Right cardiac atrium (tissue), 5 donors: ENCODE measurements at regions not wholly inside any gene's neighbourhood (a gene's known extent, or its start where the extent isn't known, plus 50 kb on each side); places are given as distances from the start of the nearest gene placed in this dataset.

Source experiments
- ATAC-seq, 2 donors: fragments of 200-7000 bp; cut with Tn5 transposase; one replicate each; pipeline versions ENCODE4 v1.8.0 to v1.9.1; 2020; ENCODE audit warnings: moderate library complexity in 2 of 2, mild to moderate bottlenecking in 1 of 2
- DNase-seq, 3 donors: peaks; one replicate each; pipeline ENCODE4 v3.0.0-alpha.2; 2020
- H3K27ac ChIP-seq: one replicate; pipeline ENCODE4 v1.5.1; 2013; ENCODE audit warnings: mild to moderate bottlenecking, low read length, control low read depth, moderate library complexity
- H3K27me3 ChIP-seq: one replicate; pipeline ENCODE4 v1.6.1; 2013; ENCODE audit not compliant: control insufficient read depth, insufficient read depth
- H3K4me1 ChIP-seq: one replicate; pipeline ENCODE4 v1.6.1; 2013; ENCODE audit warnings: low read length; ENCODE audit not compliant: control insufficient read depth, insufficient read depth
- H3K4me3 ChIP-seq: one replicate; pipeline ENCODE4 v1.5.1; 2013; ENCODE audit warnings: low read length, control low read depth
- H3K9me3 ChIP-seq: one replicate; pipeline ENCODE4 v1.6.1; 2013; ENCODE audit warnings: low read length; ENCODE audit not compliant: control insufficient read depth
- WGBS: extraction: QIAGEN DNeasy Blood & Tissue Kit; methylation state at CpG from one replicate; pipeline ENCODE4 v1.1.7; 2013; 5-methylcytosine and 5-hydroxymethylcytosine counted together
- intact Hi-C, 4 donors: fragments of 100-400 bp; cut with DNase I; formaldehyde crosslinking; loops; one replicate each; pipeline versions ENCODE4 v1.11.0 to v1.14.0; 2022 to 2023
- donor health status: healthy with polysubstance abuse.
- donor health status: DM: no; HTN: yes; CAD: no.
- donor health status: DM: no; HTN: no; CAD: no.
- donor health status: DM: no; HTN: yes; CAD: no; lungs with severe emphysema.
- donor health status: DM: yes; HTN: yes; CAD: no.

DNA sequence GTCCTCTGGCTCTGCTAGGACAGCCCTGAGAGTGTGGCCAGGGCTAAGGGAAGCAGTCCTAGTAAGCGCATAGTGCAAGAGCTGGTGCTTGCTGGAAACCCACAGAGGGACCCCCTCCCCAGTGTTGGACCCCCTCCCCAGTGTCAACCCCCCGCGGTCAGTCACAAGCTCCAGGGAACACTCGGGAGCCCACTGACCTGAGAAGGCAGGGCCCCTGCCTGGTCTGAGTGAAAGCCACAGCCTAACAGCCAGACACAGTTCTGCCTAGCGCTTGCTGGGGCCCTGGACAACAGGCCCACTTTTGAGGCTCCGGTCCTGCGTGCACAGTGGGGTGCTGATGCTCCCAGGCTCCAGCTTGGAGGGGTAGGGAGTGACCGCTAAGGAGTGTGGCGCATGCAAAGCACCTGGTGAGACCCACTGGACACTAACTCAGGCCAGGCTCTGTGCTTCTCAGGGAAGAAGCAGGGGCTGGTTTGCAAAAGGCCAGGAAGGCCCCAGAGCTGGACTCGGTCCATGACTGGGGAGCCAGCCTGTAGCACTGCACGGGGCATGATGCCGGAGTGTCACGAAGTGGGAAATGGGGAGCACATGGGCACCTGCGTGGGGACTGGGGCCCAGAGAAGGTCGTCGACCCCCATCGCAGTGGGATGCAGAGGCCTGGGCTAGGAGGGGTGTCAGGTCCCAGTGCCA lies 175.8 kb upstream of the PPP2R2D start:
- no peak overlapping the region for H3K27ac ChIP-seq
- no peak overlapping the region for H3K4me3 ChIP-seq
- 89% methylated on average over 17 of the region's 17 CpGs for WGBS
- H3K4me1 ChIP-seq, result no peaks in the 10 kb centered on the region
- intact Hi-C loops, result no loop called here
- DNase-seq (no peak), ATAC-seq (peak in 1 of 2 donors; percentile 14)
- no peaks in the 10 kb centered on the region for H3K9me3 ChIP-seq
- no peaks in the 10 kb centered on the region for H3K27me3 ChIP-seq

DNA sequence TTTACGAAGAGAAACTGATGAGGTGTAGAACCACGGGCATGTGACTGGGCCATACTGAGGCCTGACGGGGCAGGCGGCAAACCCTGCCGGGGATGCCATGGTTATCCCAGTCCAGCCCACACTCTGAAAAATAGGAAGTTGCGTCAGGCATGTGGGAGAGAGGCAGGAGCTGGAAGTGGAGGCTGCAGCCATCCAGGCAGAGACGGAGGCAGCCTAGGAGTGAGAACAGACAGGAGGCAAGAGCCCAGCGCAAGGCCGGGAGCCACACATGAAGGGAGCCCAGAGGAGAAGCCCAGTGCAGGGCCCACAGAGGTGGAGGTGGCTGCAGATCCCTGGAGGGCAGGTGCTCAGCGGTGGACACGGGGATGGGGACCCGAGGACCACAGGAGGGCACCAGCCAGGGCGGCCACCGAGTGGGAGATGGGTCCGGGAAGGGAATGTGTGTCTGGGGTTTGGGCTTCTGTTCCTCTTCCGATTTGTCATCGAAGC lies 175.2 kb upstream of the PPP2R2D start:
- 86% methylated on average over 17 of the region's 17 CpGs for WGBS
- no peaks in the 10 kb centered on the region for H3K9me3 ChIP-seq
- no peak overlapping the region for H3K27ac ChIP-seq
- H3K4me3 ChIP-seq, result no peak overlapping the region
- intact Hi-C loops, result no loop called here
- H3K27me3 ChIP-seq, result no peaks in the 10 kb centered on the region
- DNase-seq (no peak), ATAC-seq (no peak)
- no peaks in the 10 kb centered on the region for H3K4me1 ChIP-seq

DNA sequence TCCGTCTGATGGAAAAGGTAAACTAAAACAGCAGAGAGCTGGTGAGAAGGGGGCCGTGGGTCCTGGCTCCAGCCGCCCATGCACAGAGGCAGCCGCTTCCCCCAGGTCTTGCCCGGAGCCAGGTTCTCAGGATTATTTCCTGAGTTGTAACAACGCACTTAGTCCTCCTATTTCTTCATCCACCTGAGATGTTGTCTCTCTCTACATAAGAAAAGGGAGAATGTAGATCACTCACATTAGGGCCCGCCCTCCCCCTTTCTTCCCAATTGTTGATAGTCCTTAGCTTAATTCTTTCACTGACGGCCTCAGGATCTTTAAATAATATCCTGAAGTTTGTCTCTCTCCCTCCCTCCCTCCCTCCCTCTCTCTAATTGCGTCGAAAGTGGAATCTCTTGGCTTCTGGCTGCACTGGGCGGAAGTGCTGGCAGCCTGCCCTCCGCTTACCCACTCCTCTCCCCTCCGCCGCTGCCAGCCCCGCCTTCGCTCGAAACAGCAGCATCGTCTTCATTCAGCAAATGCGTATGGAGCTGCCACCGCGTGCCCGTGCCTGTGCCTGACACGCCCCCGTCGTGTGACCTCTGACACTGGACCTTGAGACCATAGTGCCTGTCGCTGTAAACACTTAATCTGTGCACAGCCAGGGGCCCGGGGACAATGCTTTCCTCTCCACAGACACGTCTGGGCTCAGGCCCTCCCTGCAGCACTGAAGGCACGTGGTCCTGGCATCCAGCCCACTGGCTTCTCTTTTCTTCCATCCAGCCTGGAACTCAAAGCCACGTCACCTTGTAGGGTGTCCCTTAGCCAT lies 174.5 kb upstream of the PPP2R2D start:
- WGBS, result 19% methylated on average over 30 of the region's 30 CpGs
- ATAC-seq, result peak; percentile 60 to 68
- no peaks in the 10 kb centered on the region for H3K27me3 ChIP-seq
- no peak overlapping the region for H3K27ac ChIP-seq
- intact Hi-C loops, result no loop called here
- no peak overlapping the region for H3K4me3 ChIP-seq
- H3K4me1 ChIP-seq, result no peaks in the 10 kb centered on the region
- DNase-seq, result peak; percentile 67 to 82 (median 79)
- no peaks in the 10 kb centered on the region for H3K9me3 ChIP-seq

DNA sequence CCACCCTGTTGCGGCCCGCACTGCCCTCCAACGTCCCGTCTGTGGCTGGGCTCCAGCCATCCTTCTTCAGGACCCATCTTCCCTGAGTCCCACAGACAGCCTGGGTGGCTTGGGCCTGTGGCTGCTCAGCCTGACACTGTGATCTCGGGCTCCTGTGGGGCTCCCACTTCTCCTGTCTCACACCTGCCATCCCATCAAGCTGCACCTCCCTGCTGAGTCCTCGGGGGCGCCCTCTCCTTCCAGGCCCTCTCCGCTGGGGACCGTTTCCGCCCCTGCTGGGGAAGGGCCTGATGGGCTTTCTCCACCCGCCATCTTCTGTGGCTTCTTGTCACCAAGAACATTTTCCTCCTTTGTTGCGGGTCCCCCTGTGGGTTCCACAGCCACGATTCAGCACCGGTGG lies 173.8 kb upstream of the PPP2R2D start:
- Histone ChIP-seq H3K4me1 (no peaks in the 10 kb centered on the region), H3K27ac (no peak overlapping the region), H3K4me3 (no peak overlapping the region), H3K27me3 (no peaks in the 10 kb centered on the region), H3K9me3 (no peaks in the 10 kb centered on the region)
- ATAC-seq (peak in 1 of 2 donors; percentile 31), DNase-seq (no peak)
- intact Hi-C loops, result no loop called here
- WGBS, result 66% methylated on average over 14 of the region's 14 CpGs

DNA sequence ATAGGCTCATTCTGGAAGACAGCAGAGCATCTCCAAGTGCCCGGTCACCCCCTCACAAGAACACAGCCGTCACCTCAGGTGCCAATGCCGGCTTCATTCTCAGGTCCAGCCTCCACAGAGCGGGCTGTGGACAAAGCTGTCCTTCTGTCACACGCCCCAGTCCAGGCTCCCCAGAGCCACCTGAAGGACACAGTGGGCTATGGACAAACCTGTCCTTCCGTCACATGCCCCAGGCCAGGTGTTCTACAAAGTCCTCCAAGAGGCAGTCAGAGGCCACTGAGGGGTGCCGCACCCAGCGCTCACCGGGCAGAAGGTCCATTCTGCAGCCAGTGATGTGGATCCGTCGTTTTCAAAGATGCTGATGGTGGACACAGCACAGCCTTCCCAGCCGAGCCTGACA lies 173.2 kb upstream of the PPP2R2D start:
- ATAC-seq, result no peak
- Histone ChIP-seq H3K9me3 (peaks cover 2% of the 10 kb centered on the region), H3K27ac (no peak overlapping the region), H3K4me3 (no peak overlapping the region), H3K27me3 (no peaks in the 10 kb centered on the region), H3K4me1 (no peaks in the 10 kb centered on the region)
- intact Hi-C loops, result no loop called here
- DNase-seq, result no peak
- WGBS, result 94% methylated on average over 12 of the region's 12 CpGs

DNA sequence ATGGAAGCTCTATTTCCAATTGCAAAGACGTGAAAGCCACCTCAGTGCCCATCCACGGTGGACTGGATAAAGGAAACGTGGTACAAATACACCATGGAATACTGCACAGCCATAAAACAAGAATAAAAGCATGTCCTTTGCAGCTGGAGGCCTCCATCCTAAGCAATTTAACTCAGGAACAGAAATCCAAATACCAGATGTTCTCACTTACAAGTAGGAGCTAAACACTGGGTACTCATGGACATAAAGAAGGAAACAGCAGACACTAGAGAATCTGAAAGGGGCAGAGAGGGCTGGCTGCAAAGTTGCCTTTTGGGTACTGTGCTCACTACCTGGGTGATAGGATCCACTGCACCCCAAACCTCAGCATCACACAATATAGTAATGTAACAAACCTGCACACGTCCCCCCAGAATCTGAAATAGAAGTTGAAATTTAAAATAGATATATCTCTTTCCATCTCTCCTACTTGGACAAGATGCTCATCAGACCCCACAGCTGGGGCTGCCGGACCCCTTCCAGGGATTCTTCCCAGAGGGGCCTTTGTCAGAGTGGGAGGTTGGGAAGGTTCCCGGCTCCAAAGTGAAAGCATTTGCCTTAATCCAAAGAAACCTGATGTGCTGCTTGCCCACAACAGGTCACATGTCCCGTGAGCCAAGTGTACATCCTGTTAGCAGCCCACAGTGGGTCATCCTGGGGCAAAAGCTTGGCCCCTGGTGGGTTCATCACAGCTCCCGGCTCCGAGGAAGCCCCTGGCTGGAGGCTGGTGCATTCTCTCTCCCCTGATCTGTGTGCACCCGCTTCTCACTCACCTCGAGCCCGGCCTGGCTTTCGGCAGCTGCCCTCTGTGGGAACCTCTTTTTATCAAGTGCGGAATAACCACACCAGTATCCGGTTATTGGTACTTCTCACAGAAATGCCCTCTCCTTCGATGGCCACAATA lies 172.3 kb upstream of the PPP2R2D start:
- no peak overlapping the region for H3K4me3 ChIP-seq
- no peak overlapping the region for H3K27ac ChIP-seq
- H3K27me3 ChIP-seq, result no peaks in the 10 kb centered on the region
- WGBS, result 69% methylated on average over 16 of the region's 16 CpGs
- H3K4me1 ChIP-seq, result no peaks in the 10 kb centered on the region
- ATAC-seq (no peak), DNase-seq (no peak)
- intact Hi-C loops, result no loop called here
- peaks cover 2% of the 10 kb centered on the region for H3K9me3 ChIP-seq

DNA sequence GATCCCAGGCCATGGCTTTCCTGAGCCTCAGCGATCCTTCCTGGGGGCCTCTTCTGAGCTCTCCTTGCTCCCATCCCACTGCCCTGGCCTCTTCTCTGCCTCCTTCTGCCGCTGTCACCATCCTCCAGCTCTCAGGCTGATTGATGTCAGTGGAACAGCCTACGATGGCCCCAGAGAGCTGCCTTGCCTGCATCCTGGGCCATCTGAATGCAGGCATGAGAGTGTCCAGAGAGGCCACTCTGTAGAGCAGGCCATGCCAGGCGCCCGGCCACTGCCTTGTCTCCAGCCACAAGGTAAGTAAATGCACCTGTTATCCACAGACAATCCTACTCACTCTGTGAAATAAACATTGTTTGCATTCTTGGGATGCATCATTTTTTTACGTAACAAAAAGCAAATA lies 171.4 kb upstream of the PPP2R2D start:
- Histone ChIP-seq H3K4me1 (no peaks in the 10 kb centered on the region), H3K27ac (no peak overlapping the region), H3K9me3 (peaks cover 2% of the 10 kb centered on the region), H3K4me3 (no peak overlapping the region), H3K27me3 (no peaks in the 10 kb centered on the region)
- WGBS, result 71% methylated on average over 6 of the region's 6 CpGs
- no peak for DNase-seq
- intact Hi-C loops, result no loop called here
- no peak for ATAC-seq

DNA sequence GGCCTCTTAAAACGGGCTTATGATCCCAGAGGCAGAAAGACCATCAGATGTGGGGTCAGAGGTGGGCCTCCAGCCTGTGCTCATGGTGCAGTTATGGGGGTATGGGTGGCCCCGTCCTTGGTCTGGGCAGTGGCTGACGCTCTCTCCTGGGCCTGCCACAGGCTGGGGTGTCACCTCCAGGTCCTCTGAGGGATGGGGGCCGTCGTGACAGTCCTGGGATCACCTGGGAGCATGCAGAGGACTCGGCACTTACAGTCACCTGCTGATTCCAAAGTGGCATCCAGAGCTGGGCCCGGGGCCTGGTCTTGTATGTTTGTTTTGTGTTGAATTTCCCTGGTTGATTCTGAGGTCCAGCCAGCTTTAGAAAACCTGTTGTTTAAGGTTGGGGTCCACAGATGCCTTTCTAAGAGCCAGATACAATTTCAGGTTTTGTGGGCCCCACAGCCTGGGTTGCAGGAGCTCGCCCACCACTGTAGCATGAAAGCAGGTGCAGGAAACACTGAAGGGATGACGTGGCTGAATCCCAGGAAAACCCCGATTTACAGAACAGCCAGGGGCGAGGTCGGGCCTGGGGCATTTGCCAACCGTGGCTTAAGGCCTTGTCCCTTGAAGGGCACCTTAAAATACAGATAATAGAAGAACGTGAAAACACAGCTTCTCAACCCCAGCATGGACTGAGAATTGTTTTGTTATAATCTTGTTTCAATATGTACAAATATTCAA lies 170.7 kb upstream of the PPP2R2D start:
- DNase-seq (no peak), ATAC-seq (no peak)
- Histone ChIP-seq H3K4me1 (no peaks in the 10 kb centered on the region), H3K27ac (no peak overlapping the region), H3K4me3 (no peak overlapping the region), H3K27me3 (no peaks in the 10 kb centered on the region), H3K9me3 (peaks cover 2% of the 10 kb centered on the region)
- WGBS, result 69% methylated on average over 14 of the region's 14 CpGs
- intact Hi-C loops, result no loop called here

DNA sequence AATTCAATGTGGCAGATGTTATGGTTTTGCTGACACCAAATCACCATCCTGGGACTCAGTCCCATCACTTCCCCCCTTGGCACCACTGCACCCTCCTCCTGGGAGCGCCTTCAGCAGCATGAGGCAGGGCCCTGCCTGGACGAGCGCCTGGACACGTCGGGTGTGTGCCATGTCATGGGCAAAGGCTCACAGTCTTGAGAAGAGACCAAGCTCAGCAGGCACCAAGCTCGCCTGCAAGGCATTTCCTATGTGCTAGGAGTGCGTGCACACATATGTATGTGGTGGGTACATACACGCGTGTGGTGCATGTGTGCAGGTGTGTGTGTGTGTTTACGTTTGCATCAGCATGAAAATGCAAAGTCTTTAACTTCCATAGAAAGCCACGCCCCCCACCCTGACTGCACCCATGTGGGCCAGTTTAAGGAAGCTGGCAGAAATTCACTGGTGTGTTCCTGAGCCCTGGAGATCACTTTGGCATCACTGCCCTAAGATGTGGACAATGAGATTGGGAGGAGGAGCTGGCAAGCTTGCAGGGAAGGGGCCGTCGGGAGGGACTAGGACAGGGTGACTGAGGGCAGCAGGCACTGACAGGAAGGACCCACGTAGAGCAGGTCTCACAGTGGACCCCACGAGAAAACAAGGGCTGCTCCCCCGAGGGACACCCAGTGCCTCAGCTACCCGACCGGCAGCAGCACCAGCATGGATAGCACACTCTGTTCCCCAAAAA lies 169.9 kb upstream of the PPP2R2D start:
- DNase-seq (no peak), ATAC-seq (no peak)
- Histone ChIP-seq H3K27ac (no peak overlapping the region), H3K9me3 (peaks cover 2% of the 10 kb centered on the region), H3K4me3 (no peak overlapping the region), H3K4me1 (no peaks in the 10 kb centered on the region), H3K27me3 (no peaks in the 10 kb centered on the region)
- intact Hi-C loops, result no loop called here
- 86% methylated on average over 18 of the region's 18 CpGs for WGBS
